IPS-20b (cell line): ENCODE measurements at regions not wholly inside any gene's neighbourhood (a gene's known extent, or its start where the extent isn't known, plus 50 kb on each side); places are given as distances from the start of the nearest gene placed in this dataset.

Experiments used
- H3K27ac ChIP-seq: one replicate; pipeline ENCODE4 v1.5.1; 2013; ENCODE audit warnings: low read length
- H3K27me3 ChIP-seq: 2 replicates; pipeline ENCODE4 v1.6.1; 2013; ENCODE audit warnings: mild to moderate bottlenecking, low read length, inconsistent platforms; ENCODE audit not compliant: insufficient read depth
- H3K36me3 ChIP-seq: 2 replicates; pipeline ENCODE4 v1.6.1; 2013; ENCODE audit warnings: low read depth, mild to moderate bottlenecking, inconsistent platforms, low read length, moderate library complexity; ENCODE audit not compliant: insufficient read depth
- H3K4me1 ChIP-seq: 2 replicates; pipeline ENCODE4 v1.6.1; 2013; ENCODE audit warnings: mild to moderate bottlenecking, control low read depth, inconsistent platforms, low read length, moderate library complexity; ENCODE audit not compliant: insufficient read depth
- H3K4me3 ChIP-seq: 2 replicates; pipeline ENCODE4 v1.5.1; 2013; ENCODE audit warnings: mild to moderate bottlenecking, low read length, inconsistent platforms
- H3K9ac ChIP-seq: 2 replicates; pipeline ENCODE4 v1.6.1; 2013; ENCODE audit warnings: low read depth, mild to moderate bottlenecking, inconsistent platforms, low read length, moderate library complexity
- H3K9me3 ChIP-seq: 2 replicates; pipeline ENCODE4 v1.6.1; 2013; ENCODE audit warnings: mild to moderate bottlenecking, low read depth, low read length, inconsistent platforms; ENCODE audit not compliant: insufficient read depth

DNA sequence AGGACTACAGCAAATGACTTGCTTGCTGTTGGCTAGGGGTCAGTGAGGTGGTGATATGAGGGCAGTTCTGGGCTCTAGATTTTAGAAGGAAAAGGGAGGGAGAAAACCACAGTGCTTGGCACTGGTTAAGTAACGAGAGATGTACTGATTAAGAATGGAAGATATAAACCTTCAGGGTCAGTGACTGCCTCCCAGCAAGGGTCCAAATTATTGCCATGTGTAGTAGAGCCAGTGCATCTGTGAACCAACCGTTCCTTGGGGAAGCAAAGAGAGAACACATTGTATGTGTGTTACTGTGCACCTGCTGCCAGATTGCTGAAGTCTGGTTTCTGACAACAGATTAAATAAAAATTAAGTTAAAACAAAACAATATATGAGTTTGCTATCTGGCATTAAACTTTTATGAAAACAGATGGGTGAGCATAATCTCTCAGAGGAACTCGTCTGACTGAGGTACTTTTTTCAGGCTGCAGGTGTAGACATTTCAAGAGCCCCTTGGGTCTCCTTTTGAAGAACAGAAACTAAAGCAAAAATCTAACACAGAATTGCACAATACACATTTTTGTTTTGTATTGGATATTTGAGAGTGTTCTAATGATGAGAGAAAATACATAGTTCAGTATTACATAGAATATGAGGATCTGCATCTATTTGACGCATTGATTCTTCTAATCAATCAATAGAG, 1120.6 kb downstream of the SORCS3 start:
- Histone ChIP-seq H3K27me3 (no peaks in the 10 kb centered on the region), H3K4me3 (no peak overlapping the region), H3K9ac (no peak overlapping the region), H3K36me3 (no peaks in the 10 kb centered on the region), H3K27ac (no peak overlapping the region), H3K4me1 (no peaks in the 10 kb centered on the region), H3K9me3 (no peaks in the 10 kb centered on the region)

DNA sequence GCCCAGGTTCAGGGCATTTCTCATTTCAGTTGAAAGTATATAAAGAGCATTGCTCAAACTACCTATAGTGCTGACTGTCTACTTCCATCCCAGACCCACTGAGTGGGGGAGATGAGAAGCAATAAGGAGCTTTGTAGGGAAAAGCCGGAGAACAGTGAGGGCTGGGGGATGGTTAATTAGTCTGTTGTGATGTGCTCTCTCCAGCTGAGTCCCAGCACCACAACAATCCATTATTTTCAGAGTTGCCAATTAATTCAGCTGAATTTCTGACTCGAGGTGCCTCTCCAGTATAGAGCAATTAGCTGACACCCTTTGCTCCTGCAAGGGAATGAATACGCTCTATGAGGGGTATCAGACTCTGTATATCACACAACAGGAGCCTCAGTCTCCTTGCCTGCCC, 1118.6 kb downstream of the SORCS3 start:
- Histone ChIP-seq H3K27me3 (no peaks in the 10 kb centered on the region), H3K4me1 (no peaks in the 10 kb centered on the region), H3K9ac (no peak overlapping the region), H3K4me3 (no peak overlapping the region), H3K27ac (no peak overlapping the region), H3K9me3 (no peaks in the 10 kb centered on the region), H3K36me3 (no peaks in the 10 kb centered on the region)

DNA sequence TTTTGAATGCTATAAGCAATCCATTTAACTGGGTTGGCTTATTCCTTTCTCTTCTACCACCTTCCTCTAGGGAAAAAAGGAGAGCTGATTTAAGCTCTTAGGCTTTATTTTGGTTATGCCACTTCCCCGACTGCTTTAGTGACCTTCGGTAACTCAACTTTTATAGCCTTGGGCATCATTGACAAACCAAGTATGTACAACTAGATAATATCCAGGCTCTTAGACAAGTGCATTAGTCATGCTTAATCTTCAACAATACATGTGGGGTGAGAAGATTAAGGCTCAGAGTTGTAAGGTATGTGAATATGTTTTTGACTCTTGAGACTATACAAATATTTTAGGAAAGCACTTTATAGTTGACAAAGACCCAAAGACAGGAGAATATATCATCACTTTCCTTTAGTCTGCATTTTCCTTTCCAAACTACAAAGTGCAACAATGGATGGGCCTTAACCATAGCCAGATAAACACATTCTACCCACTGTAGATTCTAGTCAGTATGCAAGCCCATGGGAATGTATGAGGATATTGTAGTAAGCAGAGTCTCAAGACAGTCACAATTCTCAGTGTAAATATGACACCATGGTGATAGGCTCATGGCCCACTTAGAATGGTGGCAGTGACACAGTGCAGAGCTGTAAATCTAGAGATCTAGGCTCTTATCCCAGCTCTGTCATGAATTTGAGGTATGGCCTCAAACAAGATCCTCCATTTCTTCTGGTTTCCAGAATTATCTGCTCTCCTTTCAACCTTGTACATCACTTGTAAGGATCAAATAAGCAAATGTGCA, 1117.3 kb downstream of the SORCS3 start:
- H3K4me3 ChIP-seq = no peak overlapping the region

GRCh38 chr10:105757302-105757701, 1116.2 kb downstream of the SORCS3 start:
- H3K4me1 ChIP-seq = no peaks in the 10 kb centered on the region
- no peak overlapping the region for H3K4me3 ChIP-seq
- H3K27ac ChIP-seq = no peak overlapping the region
- H3K27me3 ChIP-seq = no peaks in the 10 kb centered on the region
- H3K9ac ChIP-seq = no peak overlapping the region
- H3K9me3 ChIP-seq = no peaks in the 10 kb centered on the region
- H3K36me3 ChIP-seq = no peaks in the 10 kb centered on the region

More for the DNA sequence above, 1117.3 kb downstream of the SORCS3 start:
- Histone ChIP-seq H3K27me3 (no peaks in the 10 kb centered on the region), H3K27ac (no peak overlapping the region), H3K9ac (no peak overlapping the region), H3K36me3 (no peaks in the 10 kb centered on the region), H3K4me1 (no peaks in the 10 kb centered on the region), H3K9me3 (no peaks in the 10 kb centered on the region)

- H3K9me3 ChIP-seq = no peaks in the 10 kb centered on the region
- H3K4me1 ChIP-seq = no peaks in the 10 kb centered on the region
- H3K4me3 ChIP-seq = no peak overlapping the region
- no peak overlapping the region for H3K27ac ChIP-seq
- H3K9ac ChIP-seq = no peak overlapping the region
- H3K27me3 ChIP-seq = no peaks in the 10 kb centered on the region
- no peaks in the 10 kb centered on the region for H3K36me3 ChIP-seq
These were observed 1115.3 kb downstream of the SORCS3 start for GRCh38 chr10:105756386-105756785.

DNA sequence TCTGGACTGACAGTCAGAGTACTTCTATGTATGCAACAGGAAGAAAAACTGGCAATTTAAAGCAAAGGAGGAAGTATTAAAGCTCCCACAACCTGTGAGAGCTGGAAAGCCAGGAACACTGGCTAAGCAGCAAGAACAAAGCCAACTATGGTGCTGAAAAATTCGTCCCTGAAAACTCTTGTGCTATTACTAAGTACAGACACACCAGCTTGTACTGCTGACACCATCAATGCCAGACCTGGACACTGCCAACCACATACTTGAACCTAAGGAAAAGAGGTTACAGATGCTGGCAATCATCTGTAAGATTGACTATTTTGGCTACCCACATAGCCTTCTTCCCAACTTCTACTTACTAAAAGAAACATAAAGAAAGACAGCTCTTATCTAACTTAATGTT, 1110.6 kb downstream of the SORCS3 start:
- H3K9me3 ChIP-seq = no peaks in the 10 kb centered on the region
- no peaks in the 10 kb centered on the region for H3K36me3 ChIP-seq
- no peak overlapping the region for H3K9ac ChIP-seq
- H3K27me3 ChIP-seq = no peaks in the 10 kb centered on the region
- peaks cover 3% of the 10 kb centered on the region; the same call in 1 of the 2 replicates for H3K4me1 ChIP-seq
- H3K27ac ChIP-seq = no peak overlapping the region
- no peak overlapping the region for H3K4me3 ChIP-seq

GRCh38 chr10:105745596-105746148, 1104.6 kb downstream of the SORCS3 start:
- peaks cover 3% of the 10 kb centered on the region; the same call in 1 of the 2 replicates for H3K4me1 ChIP-seq
- no peak overlapping the region for H3K27ac ChIP-seq
- H3K36me3 ChIP-seq = no peaks in the 10 kb centered on the region
- H3K9ac ChIP-seq = no peak overlapping the region
- H3K27me3 ChIP-seq = no peaks in the 10 kb centered on the region
- H3K4me3 ChIP-seq = no peak overlapping the region
- no peaks in the 10 kb centered on the region for H3K9me3 ChIP-seq

- H3K27me3 ChIP-seq = no peaks in the 10 kb centered on the region
- no peaks in the 10 kb centered on the region for H3K36me3 ChIP-seq
- H3K9me3 ChIP-seq = no peaks in the 10 kb centered on the region
- H3K9ac ChIP-seq = no peak overlapping the region
- H3K4me3 ChIP-seq = no peak overlapping the region
- no peak overlapping the region for H3K27ac ChIP-seq
- H3K4me1 ChIP-seq = peaks cover 3% of the 10 kb centered on the region; the same call in 1 of the 2 replicates
These were observed 1102.4 kb downstream of the SORCS3 start for GRCh38 chr10:105743343-105744056.

DNA sequence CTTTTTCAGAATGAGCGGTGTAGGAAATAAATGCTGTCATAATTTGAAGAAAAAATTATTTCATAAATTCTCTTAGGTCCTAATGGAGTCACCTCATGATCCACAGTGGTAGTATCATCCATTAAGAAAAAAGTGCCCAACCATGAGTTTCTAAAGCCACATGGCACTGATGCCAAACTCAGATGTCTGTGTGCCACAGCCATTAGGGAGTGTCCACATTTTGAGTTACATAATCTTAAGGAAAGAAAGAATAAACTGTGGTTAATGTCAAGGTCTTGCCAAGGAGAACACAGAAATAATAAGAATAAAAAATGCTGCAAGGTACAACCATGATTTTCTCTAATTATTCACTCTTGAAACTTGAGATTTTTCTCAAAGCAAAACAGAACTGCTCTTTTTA, 1101.8 kb downstream of the SORCS3 start:
- H3K4me3 ChIP-seq = no peak overlapping the region
- H3K27ac ChIP-seq = no peak overlapping the region
- H3K36me3 ChIP-seq = no peaks in the 10 kb centered on the region
- H3K9ac ChIP-seq = no peak overlapping the region
- no peaks in the 10 kb centered on the region for H3K27me3 ChIP-seq
- no peaks in the 10 kb centered on the region for H3K4me1 ChIP-seq
- H3K9me3 ChIP-seq = no peaks in the 10 kb centered on the region

DNA sequence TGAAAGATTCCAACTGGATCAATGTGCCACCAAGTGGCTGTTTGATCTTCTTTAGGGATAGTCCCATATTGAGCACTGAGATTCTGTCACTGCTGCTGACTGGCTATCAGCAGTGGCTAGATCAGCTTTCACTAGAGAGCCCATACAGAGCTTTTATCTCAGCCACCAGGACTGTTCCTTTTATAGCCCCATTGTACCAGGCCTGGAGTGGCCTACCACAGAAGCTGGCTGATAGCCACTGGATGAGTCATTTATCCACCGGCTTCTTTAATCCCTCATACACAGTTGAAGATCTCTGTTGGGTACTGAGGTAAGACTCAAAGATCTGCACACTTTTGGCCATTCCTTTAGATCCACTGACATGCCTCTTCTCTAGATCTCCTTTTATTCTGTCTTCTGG, 1101.1 kb downstream of the SORCS3 start:
- no peaks in the 10 kb centered on the region for H3K27me3 ChIP-seq
- H3K9me3 ChIP-seq = no peaks in the 10 kb centered on the region
- H3K4me1 ChIP-seq = no peaks in the 10 kb centered on the region
- no peak overlapping the region for H3K27ac ChIP-seq
- no peak overlapping the region for H3K9ac ChIP-seq
- no peaks in the 10 kb centered on the region for H3K36me3 ChIP-seq
- H3K4me3 ChIP-seq = no peak overlapping the region

DNA sequence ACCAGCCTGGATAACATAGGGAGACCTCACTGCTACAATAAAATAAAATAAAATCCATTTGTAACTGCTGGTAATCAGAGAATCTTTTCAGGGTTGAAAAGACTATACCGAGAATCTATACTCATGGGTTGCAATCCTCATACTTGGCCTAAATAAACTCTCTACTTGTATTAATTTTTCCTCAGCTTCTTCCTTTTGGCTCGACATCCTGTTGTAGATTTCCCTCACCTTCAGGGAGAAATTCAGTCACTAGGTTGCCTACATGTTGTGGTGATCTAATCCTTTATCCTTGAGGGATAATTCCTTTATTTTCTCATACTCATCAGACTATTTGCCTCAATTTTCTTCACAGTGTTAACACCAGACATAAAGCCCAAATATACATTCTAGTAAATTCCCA, 1093.4 kb downstream of the SORCS3 start:
- H3K27me3 ChIP-seq = no peaks in the 10 kb centered on the region
- peaks cover 13% of the 10 kb centered on the region for H3K9me3 ChIP-seq
- no peak overlapping the region for H3K4me3 ChIP-seq
- no peaks in the 10 kb centered on the region for H3K36me3 ChIP-seq
- H3K4me1 ChIP-seq = no peaks in the 10 kb centered on the region
- H3K9ac ChIP-seq = no peak overlapping the region
- H3K27ac ChIP-seq = no peak overlapping the region
